ENCODE measurements at regions not wholly inside any gene's neighbourhood (a gene's known extent, or its start where the extent isn't known, plus 50 kb on each side); places are given as distances from the start of the nearest gene placed in this dataset.

DNA sequence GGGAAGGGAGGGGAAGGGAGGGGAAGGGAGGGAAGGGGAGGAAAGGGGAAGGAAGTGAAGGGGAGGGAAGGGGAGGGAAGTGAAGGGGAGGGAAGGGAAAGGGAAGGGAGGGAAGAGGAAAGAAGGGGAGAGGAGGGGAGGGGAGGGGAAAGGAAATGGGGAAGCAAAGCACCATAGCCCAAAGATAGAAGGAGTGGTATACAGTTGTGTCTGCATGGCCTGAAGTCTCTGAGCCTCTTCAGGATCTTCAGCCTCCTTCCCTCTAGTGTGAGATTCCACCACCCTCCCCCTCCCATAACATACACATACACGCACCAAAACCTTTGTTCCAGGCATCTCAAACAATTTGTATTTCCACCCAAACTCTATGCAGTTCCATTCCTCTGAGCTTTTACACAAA, 96.2 kb upstream of the SERP2 start:
- TF ChIP-seq POLR2A (IDR thresholded peaks at IDR 0.05), result no peak
- Histone ChIP-seq H3K36me3 (no peaks in the 10 kb centered on the region), H3K27me3 (no peaks in the 10 kb centered on the region), H3K4me3 (no peak overlapping the region), H3K9me3 (no peaks in the 10 kb centered on the region), H3K4me1 (peaks cover 0 to 20% (median 17%) of the 10 kb centered on the region in 4 donors), H3K27ac (no peak overlapping the region)
- WGBS, 2 donors, result 90% methylated on average over 1 of the region's 1 CpG
- no peak for DNase-seq (ENCODE audit: low spot score in 2 of 2)

DNA sequence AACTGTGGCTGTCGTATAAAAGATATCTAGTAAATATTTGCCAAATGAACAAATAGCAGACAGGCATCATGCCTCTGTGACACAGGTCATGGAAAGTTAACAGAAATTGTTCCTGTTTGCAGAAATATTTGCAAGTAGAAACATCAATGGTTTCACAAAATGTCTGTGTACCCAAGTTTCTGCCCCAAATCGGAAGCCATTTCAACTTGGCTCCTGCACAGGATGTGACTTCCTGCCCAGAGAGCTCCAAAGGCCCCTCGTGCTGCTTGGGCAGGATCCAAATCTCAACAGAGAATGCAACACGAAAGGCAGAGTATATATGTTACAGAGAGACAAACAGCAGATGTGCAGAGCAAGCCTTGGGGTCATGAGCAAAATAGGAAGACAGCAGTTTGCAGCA, 95.5 kb upstream of the SERP2 start:
- peaks cover 0 to 20% (median 15%) of the 10 kb centered on the region in 4 donors for H3K4me1 ChIP-seq
- no peak overlapping the region for H3K27ac ChIP-seq
- no peaks in the 10 kb centered on the region for H3K36me3 ChIP-seq
- DNase-seq (ENCODE audit: low spot score in 2 of 2), result no peak
- no peak overlapping the region for H3K4me3 ChIP-seq
- H3K27me3 ChIP-seq, result no peaks in the 10 kb centered on the region
- TF ChIP-seq EP300 (IDR thresholded peaks at IDR 0.05) (no peak), POLR2A (IDR thresholded peaks at IDR 0.05) (no peak)
- TF ChIP-seq, protein P1, sequence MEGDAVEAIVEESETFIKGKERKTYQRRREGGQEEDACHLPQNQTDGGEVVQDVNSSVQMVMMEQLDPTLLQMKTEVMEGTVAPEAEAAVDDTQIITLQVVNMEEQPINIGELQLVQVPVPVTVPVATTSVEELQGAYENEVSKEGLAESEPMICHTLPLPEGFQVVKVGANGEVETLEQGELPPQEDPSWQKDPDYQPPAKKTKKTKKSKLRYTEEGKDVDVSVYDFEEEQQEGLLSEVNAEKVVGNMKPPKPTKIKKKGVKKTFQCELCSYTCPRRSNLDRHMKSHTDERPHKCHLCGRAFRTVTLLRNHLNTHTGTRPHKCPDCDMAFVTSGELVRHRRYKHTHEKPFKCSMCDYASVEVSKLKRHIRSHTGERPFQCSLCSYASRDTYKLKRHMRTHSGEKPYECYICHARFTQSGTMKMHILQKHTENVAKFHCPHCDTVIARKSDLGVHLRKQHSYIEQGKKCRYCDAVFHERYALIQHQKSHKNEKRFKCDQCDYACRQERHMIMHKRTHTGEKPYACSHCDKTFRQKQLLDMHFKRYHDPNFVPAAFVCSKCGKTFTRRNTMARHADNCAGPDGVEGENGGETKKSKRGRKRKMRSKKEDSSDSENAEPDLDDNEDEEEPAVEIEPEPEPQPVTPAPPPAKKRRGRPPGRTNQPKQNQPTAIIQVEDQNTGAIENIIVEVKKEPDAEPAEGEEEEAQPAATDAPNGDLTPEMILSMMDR (IDR thresholded peaks at IDR 0.05), result no peak
- 31 to 37% methylated on average over 4 of the region's 4 CpGs for WGBS, 2 donors
- H3K9me3 ChIP-seq, result no peaks in the 10 kb centered on the region

DNA sequence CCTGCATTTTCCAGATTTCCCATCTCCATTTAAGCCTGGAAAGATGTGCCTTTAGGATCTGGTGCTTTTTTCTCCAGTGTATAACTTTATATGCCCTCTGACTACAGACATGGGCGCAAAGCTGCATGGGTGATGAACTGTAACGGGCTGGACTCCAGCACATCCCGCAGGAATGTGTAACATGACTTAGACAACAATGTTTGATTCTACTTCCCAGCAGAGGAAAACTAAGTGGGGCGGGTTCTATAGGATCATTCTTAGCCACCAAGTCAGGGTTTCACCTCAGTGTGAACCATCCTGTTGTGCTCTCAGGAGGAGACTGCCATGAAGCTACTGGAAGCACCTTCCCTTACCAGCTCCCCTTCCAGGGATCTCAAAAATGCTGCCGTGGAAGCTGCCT, 93.2 kb upstream of the SERP2 start:
- Histone ChIP-seq H3K4me3 (no peak overlapping the region), H3K36me3 (no peaks in the 10 kb centered on the region), H3K4me1 (peaks cover 0 to 2% (median 0%) of the 10 kb centered on the region in 4 donors), H3K27ac (no peak overlapping the region), H3K27me3 (no peaks in the 10 kb centered on the region), H3K9me3 (no peaks in the 10 kb centered on the region)
- WGBS, 2 donors, result 65 to 73% methylated on average over 5 of the region's 5 CpGs
- TF ChIP-seq, protein P1 (IDR thresholded peaks at IDR 0.05), result no peak
- no peak for TF ChIP-seq EP300 (IDR thresholded peaks at IDR 0.05)
- DNase-seq (ENCODE audit: low spot score in 2 of 2), result no peak

DNA sequence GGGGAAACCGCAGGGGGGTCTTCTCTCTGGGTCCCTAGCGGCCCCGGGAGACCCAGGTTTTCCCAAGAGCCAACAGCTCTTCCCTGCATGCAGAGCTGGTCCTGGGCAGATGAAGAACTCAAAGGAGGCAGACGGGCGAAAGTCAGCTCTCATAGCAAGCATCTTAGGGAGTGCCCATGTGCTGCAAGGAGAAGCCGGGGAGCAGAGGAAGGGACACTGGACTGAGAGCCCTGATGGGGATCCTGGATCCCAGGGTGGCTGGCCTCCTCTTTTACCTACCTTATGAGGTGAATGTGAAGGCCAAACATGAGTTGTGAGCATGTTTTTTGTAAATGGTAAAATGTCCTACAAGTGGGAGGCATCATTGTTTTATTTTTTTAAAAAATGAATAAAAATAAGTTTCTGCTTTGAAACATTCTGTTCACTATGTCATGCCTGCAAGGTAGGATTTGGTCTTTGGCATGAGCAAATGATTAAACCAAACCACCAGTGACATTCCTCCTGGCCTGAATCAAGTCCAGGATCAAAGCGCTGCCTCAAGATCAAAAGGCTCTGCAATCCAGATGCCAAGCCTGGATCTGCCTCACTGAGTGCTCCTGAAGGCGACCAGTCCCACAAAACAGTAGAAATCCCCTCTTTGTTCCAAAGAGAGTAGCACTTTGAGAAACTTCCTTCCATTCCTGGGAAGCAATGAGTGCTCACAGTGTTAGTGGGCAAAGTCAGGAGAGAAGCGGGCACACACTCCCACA, 92.2 kb upstream of the SERP2 start:
- Histone ChIP-seq H3K4me3 (no peak overlapping the region), H3K9me3 (no peaks in the 10 kb centered on the region), H3K4me1 (peaks cover 0 to 2% (median 0%) of the 10 kb centered on the region in 4 donors), H3K36me3 (no peaks in the 10 kb centered on the region), H3K27me3 (no peaks in the 10 kb centered on the region), H3K27ac (no peak overlapping the region)
- 85 to 87% methylated on average over 9 of the region's 9 CpGs for WGBS, 2 donors
- no peak for DNase-seq (ENCODE audit: low spot score in 2 of 2)
- TF ChIP-seq, protein P1 (IDR thresholded peaks at IDR 0.05), result no peak
- TF ChIP-seq POLR2A (IDR thresholded peaks at IDR 0.05) (no peak), EP300 (IDR thresholded peaks at IDR 0.05) (no peak)

DNA sequence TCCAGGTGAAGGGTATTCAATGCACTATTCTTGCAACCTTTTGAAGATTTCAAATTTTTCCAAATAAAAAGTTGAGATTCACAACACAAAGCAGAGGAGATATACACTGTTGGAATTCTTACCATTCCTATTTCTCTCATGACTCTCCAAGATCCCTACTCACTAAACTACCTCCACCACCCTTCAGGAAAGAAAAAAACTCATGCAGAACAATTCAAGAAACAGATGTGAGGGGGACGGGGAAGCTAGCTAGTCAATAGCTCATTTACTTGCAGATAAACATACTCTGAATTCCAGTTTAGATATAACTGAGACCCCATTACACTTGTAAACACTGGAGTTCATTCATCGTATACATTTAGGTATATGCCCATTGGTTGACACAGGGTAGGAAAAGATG, 90.0 kb upstream of the SERP2 start:
- Histone ChIP-seq H3K27me3 (no peaks in the 10 kb centered on the region), H3K9me3 (no peaks in the 10 kb centered on the region), H3K36me3 (no peaks in the 10 kb centered on the region), H3K4me3 (no peak overlapping the region), H3K27ac (no peak overlapping the region), H3K4me1 (no peaks in the 10 kb centered on the region)
- DNase-seq (ENCODE audit: low spot score in 2 of 2), result no peak
- TF ChIP-seq POLR2A (IDR thresholded peaks at IDR 0.05) (no peak), EP300 (IDR thresholded peaks at IDR 0.05) (no peak)
- TF ChIP-seq, protein P1 (IDR thresholded peaks at IDR 0.05), result no peak
- 32 to 43% methylated on average over 2 of the region's 2 CpGs for WGBS, 2 donors

All from tibial nerve (tissue), 4 donors.